GM12874 (cell line): ENCODE measurements at regions not wholly inside any gene's neighbourhood (a gene's known extent, or its start where the extent isn't known, plus 50 kb on each side); places are given as distances from the start of the nearest gene placed in this dataset.

ENCODE experiments used
- TF ChIP-seq, protein P1 (sequence below): IDR thresholded peaks from 2 replicates; pipeline ENCODE4 v1.5.1; 2011; ENCODE audit warnings: low read depth, mild to moderate bottlenecking, control low read depth, low read length, moderate library complexity; ENCODE audit not compliant: insufficient read depth

DNA sequence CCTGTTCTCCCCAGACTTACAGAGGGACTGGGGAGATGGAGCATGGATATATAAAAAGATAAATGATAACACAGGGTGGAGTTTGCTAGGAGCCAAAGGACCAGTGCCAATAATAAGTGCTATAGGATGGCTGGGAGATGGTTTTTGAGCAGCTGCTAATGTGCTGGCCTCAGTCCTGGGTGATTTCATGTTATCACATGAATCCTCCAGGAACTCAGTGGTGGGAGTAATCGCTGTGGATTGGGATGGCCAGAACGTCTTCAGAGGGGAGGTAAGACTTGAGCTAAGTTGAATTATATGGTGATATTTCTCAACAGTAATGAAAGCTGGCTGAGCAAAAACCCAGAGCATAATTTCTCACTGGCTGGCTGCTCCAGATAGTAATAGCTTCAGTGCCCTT, 441.4 kb downstream of the SLC4A3 start:
- TF ChIP-seq, protein P1, sequence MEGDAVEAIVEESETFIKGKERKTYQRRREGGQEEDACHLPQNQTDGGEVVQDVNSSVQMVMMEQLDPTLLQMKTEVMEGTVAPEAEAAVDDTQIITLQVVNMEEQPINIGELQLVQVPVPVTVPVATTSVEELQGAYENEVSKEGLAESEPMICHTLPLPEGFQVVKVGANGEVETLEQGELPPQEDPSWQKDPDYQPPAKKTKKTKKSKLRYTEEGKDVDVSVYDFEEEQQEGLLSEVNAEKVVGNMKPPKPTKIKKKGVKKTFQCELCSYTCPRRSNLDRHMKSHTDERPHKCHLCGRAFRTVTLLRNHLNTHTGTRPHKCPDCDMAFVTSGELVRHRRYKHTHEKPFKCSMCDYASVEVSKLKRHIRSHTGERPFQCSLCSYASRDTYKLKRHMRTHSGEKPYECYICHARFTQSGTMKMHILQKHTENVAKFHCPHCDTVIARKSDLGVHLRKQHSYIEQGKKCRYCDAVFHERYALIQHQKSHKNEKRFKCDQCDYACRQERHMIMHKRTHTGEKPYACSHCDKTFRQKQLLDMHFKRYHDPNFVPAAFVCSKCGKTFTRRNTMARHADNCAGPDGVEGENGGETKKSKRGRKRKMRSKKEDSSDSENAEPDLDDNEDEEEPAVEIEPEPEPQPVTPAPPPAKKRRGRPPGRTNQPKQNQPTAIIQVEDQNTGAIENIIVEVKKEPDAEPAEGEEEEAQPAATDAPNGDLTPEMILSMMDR, result no peak

DNA sequence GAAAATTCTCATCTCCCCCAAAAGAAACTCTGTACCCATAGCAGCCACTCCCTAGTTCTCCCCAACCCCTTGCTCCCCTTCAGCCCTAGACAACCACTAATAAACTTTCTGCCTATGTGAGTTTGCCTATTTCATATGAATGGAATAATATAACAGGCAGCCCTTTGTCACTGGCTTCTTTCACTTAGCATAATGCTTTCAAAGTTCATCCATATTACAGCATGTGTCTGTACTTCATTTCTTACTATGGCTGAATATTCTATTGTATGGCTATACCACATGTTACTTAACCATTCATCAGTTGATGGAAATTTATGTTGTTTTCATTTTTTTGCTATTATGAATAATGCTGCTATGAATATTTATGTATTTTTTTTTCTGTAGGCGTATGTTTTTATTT, 442.9 kb downstream of the SLC4A3 start:
- TF ChIP-seq, protein P1, result no peak

- TF ChIP-seq, protein P1, result no peak
These were observed 444.3 kb downstream of the SLC4A3 start for GRCh38 chr2:220071696-220072095.

DNA sequence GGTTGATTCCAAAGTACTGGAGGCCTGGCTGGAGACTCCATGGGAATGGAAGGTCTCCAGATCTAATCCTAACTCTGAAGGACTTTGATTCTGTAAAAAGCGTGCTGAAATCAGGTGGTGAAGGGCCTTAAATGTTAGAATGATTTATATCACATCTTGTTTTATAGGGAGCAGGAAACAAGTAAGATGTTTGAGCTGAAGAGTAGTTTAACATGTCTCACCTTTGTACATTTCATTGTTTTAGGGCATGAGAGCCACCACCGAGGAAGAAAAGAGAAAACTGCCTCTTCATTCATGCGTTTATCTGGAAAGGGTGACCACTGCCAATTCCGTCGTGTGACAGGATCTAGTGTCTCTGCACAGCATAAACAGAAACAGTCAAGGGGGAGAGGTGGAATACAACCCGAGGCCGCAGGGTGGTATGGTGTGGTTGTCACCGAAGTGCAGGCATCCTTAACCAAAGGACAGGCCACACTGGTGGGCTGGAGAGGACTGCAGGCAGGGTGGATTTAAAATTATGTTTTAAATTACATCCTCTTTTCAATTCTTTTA, 445.3 kb downstream of the SLC4A3 start:
- TF ChIP-seq, protein P1, result no peak

- TF ChIP-seq, protein P1, result no peak
These were observed 448.4 kb downstream of the SLC4A3 start for GRCh38 chr2:220075835-220076234.

GRCh38 chr2:220076734-220077133, 449.3 kb downstream of the SLC4A3 start:
- TF ChIP-seq, protein P1, result no peak

DNA sequence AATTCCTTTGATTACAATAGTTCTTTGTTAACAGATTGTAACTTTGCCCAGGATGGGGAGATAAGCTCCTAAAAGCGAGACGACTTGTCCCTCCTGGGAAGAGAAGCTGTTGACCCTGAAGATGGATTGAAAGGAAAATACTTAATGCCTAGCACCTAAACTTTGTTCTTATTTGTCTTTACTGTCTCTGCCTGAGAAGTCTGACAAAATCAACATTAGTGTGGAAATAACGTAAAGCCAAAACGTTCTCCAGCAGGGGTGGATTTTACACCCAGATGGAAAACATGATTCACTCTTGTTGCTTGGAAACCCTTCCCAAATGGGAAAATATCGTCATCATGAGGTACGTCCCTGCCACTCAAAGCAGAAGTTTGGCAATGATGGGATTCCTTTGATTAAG, 450.1 kb downstream of the SLC4A3 start:
- TF ChIP-seq, protein P1, result no peak

DNA sequence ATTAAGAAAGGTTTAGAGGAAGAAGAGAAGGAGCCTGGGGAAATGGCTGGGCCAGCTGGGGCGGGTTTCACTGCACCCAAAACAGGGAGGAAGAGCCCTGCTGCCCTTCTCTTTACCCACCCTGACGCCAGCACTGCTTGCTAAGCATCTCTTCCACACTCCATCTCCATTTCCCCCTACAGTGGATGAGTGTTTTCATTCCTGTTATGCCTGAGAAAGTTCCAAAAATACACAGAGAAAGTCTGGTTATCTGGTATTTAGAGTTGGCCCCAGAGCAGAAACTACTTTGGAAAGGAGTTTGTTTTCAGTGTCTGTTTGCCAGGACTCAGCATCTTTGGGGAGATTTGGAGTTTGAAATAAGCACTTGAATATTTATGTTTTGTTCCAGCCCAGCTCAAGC, 451.0 kb downstream of the SLC4A3 start:
- TF ChIP-seq, protein P1, result no peak
